ENCODE measurements at regions not wholly inside any gene's neighbourhood (a gene's known extent, or its start where the extent isn't known, plus 50 kb on each side); places are given as distances from the start of the nearest gene placed in this dataset.

- H3K4me3 ChIP-seq (ENCODE audit: control extremely low read depth in 1 of 5, extremely low read depth in 1 of 5, insufficient read depth in 1 of 5, low read depth in 2 of 5, low read length in 4 of 5): no peak overlapping the region
- no peaks in the 10 kb centered on the region for H3K4me1 ChIP-seq (ENCODE audit: control insufficient read depth in 2 of 2, insufficient read depth in 2 of 2, low read length in 2 of 2)
- no peak for ATAC-seq (ENCODE audit: low read depth)
- no peaks in the 10 kb centered on the region for H3K27me3 ChIP-seq (replicated peaks in 1 of 4; ENCODE audit: control extremely low read depth in 1 of 4, control insufficient read depth in 3 of 4, insufficient read depth in 4 of 4, low read length in 3 of 4)
- H3K27ac ChIP-seq (ENCODE audit: low read length in 2 of 2): no peak overlapping the region
- no peak for DNase-seq
- TF ChIP-seq EZH2 (IDR thresholded peaks at IDR 0.05; ENCODE audit: borderline replicate concordance, insufficient read depth, low read depth, low read length, poor library complexity, severe bottlenecking): no peak
- TF ChIP-seq, protein P1, sequence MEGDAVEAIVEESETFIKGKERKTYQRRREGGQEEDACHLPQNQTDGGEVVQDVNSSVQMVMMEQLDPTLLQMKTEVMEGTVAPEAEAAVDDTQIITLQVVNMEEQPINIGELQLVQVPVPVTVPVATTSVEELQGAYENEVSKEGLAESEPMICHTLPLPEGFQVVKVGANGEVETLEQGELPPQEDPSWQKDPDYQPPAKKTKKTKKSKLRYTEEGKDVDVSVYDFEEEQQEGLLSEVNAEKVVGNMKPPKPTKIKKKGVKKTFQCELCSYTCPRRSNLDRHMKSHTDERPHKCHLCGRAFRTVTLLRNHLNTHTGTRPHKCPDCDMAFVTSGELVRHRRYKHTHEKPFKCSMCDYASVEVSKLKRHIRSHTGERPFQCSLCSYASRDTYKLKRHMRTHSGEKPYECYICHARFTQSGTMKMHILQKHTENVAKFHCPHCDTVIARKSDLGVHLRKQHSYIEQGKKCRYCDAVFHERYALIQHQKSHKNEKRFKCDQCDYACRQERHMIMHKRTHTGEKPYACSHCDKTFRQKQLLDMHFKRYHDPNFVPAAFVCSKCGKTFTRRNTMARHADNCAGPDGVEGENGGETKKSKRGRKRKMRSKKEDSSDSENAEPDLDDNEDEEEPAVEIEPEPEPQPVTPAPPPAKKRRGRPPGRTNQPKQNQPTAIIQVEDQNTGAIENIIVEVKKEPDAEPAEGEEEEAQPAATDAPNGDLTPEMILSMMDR (IDR thresholded peaks at IDR 0.05): no peak
- H3K27me3 Mint-ChIP-seq: no peaks in the 10 kb centered on the region
- no peak overlapping the region for H2AFZ ChIP-seq (ENCODE audit: insufficient read depth, low read depth, low read length, poor library complexity, severe bottlenecking)
- WGBS (ENCODE audit: insufficient coverage): 100% methylated on average over 1 of the region's 5 CpGs
- H3K27ac Mint-ChIP-seq: no peak overlapping the region
- H3K4me2 ChIP-seq (replicated peaks; ENCODE audit: low read depth, low read length, poor library complexity, severe bottlenecking): no peak overlapping the region
- H3K79me2 ChIP-seq (ENCODE audit: control insufficient read depth, insufficient read depth, low read length): no peaks in the 10 kb centered on the region
- H4K20me1 ChIP-seq (ENCODE audit: control insufficient read depth, insufficient read depth, low read length, poor library complexity, severe bottlenecking): no peaks in the 10 kb centered on the region
- no peaks in the 10 kb centered on the region for H3K36me3 ChIP-seq (replicated peaks in 1 of 2; ENCODE audit: control extremely low read depth in 1 of 2, control insufficient read depth in 1 of 2, extremely low read depth in 1 of 2, insufficient read depth in 2 of 2, low read length in 1 of 2)
- no peak overlapping the region for H3K9ac ChIP-seq (ENCODE audit: low read length)
- H3K9me3 ChIP-seq (ENCODE audit: control extremely low read depth in 1 of 3, control insufficient read depth in 2 of 3, insufficient read depth in 1 of 3, low read length in 2 of 3): no peaks in the 10 kb centered on the region
- H3K9me3 Mint-ChIP-seq (ENCODE audit: insufficient read depth): peaks cover 5% of the 10 kb centered on the region
- intact Hi-C loops (cut with micrococcal nuclease): no loop called here
- H3K4me3 Mint-ChIP-seq: no peak overlapping the region
- ChIA-PET POLR2A (no interaction called here), CTCF (no interaction called here)
- no peaks in the 10 kb centered on the region for H3K4me1 Mint-ChIP-seq
Observed at GRCh38 chr3:23691357-23691895, 114.3 kb upstream of the UBE2E1 start.

DNA sequence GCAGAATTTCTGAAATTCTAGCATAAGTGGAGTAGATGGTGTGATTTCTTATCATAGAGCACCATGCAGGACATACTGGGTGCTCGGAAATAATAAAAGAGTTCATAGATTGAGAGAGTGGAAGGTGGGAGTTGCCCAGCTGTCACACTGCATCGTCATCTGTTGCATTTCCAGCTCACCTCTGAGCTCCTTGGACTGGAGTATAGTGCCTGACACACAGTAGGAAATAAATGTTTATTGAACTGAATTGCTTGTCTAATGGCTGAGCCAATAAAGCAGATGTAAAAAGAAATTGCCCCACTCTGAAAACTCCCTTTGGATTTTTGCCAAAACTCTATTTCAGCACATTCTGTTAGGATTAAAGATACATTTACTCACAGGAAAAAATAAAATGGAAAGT, 108.9 kb upstream of the UBE2E1 start:
- H3K9me3 ChIP-seq (ENCODE audit: control extremely low read depth in 1 of 3, control insufficient read depth in 2 of 3, insufficient read depth in 1 of 3, low read length in 2 of 3): no peaks in the 10 kb centered on the region
- H3K4me3 ChIP-seq (ENCODE audit: control extremely low read depth in 1 of 5, extremely low read depth in 1 of 5, insufficient read depth in 1 of 5, low read depth in 2 of 5, low read length in 4 of 5): no peak overlapping the region
- H3K27me3 Mint-ChIP-seq: no peaks in the 10 kb centered on the region
- no peaks in the 10 kb centered on the region for H3K79me2 ChIP-seq (ENCODE audit: control insufficient read depth, insufficient read depth, low read length)
- H2AFZ ChIP-seq (ENCODE audit: insufficient read depth, low read depth, low read length, poor library complexity, severe bottlenecking): no peak overlapping the region
- H4K20me1 ChIP-seq (ENCODE audit: control insufficient read depth, insufficient read depth, low read length, poor library complexity, severe bottlenecking): no peaks in the 10 kb centered on the region
- TF ChIP-seq, protein P1 (IDR thresholded peaks at IDR 0.05): no peak
- no peak for TF ChIP-seq EZH2 (IDR thresholded peaks at IDR 0.05; ENCODE audit: borderline replicate concordance, insufficient read depth, low read depth, low read length, poor library complexity, severe bottlenecking)
- ATAC-seq (ENCODE audit: low read depth) (no peak), DNase-seq (no peak)
- H3K27ac Mint-ChIP-seq: no peak overlapping the region
- no peak overlapping the region for H3K4me3 Mint-ChIP-seq
- H3K4me2 ChIP-seq (replicated peaks; ENCODE audit: low read depth, low read length, poor library complexity, severe bottlenecking): no peak overlapping the region
- CTCF ChIA-PET: no interaction called here
- no peaks in the 10 kb centered on the region for H3K9me3 Mint-ChIP-seq (ENCODE audit: insufficient read depth)
- no peak overlapping the region for H3K27ac ChIP-seq (ENCODE audit: low read length in 2 of 2)
- intact Hi-C loops (cut with micrococcal nuclease): no loop called here
- H3K4me1 ChIP-seq (ENCODE audit: control insufficient read depth in 2 of 2, insufficient read depth in 2 of 2, low read length in 2 of 2): no peaks in the 10 kb centered on the region
- no peaks in the 10 kb centered on the region for H3K27me3 ChIP-seq (replicated peaks in 1 of 4; ENCODE audit: control extremely low read depth in 1 of 4, control insufficient read depth in 3 of 4, insufficient read depth in 4 of 4, low read length in 3 of 4)
- H3K9ac ChIP-seq (ENCODE audit: low read length): no peak overlapping the region
- POLR2A ChIA-PET: no interaction called here
- 100% methylated on average over 2 of the region's 2 CpGs for WGBS (ENCODE audit: insufficient coverage)
- H3K36me3 ChIP-seq (replicated peaks in 1 of 2; ENCODE audit: control extremely low read depth in 1 of 2, control insufficient read depth in 1 of 2, extremely low read depth in 1 of 2, insufficient read depth in 2 of 2, low read length in 1 of 2): no peaks in the 10 kb centered on the region
- H3K4me1 Mint-ChIP-seq: no peaks in the 10 kb centered on the region

Data from B cell (primary cell).